Liver (tissue), 8 donors: ENCODE measurements at regions not wholly inside any gene's neighbourhood (a gene's known extent, or its start where the extent isn't known, plus 50 kb on each side); places are given as distances from the start of the nearest gene placed in this dataset.

Source experiments
- DNase-seq: peaks from one replicate; pipeline ENCODE4 v3.0.0-alpha.2; 2017; ENCODE audit warnings: low spot score
- H3K27ac ChIP-seq, 2 donors: one replicate each; pipeline ENCODE4 v1.7.0; 2013; ENCODE audit warnings: inconsistent platforms in 2 of 2, low read length in 2 of 2, control low read depth in 1 of 2, low read depth in 1 of 2, mild to moderate bottlenecking in 1 of 2
- H3K27me3 ChIP-seq, 4 donors: one replicate each; pipeline versions ENCODE4 v1.6.1 to v1.7.0; 2013; ENCODE audit warnings: low read length in 3 of 4, inconsistent platforms in 1 of 4, mild to moderate bottlenecking in 1 of 4, moderate library complexity in 1 of 4; ENCODE audit not compliant: control insufficient read depth in 4 of 4, insufficient read depth in 4 of 4
- H3K36me3 ChIP-seq, 4 donors: one replicate each; pipeline versions ENCODE4 v1.6.1 to v1.7.0; 2013; ENCODE audit warnings: low read length in 3 of 4, mild to moderate bottlenecking in 3 of 4, low read depth in 1 of 4, moderate library complexity in 1 of 4; ENCODE audit not compliant: control insufficient read depth in 4 of 4, insufficient read depth in 3 of 4
- H3K4me1 ChIP-seq, 4 donors: one replicate each; pipeline versions ENCODE4 v1.6.1 to v1.7.0; 2013; ENCODE audit warnings: low read length in 3 of 4, mild to moderate bottlenecking in 3 of 4, moderate library complexity in 1 of 4; ENCODE audit not compliant: control insufficient read depth in 4 of 4, insufficient read depth in 4 of 4
- H3K4me3 ChIP-seq, 3 donors: one replicate each; pipeline versions ENCODE4 v1.6.1 to v1.7.0; 2013; ENCODE audit warnings: low read length in 3 of 3, control low read depth in 1 of 3, low read depth in 1 of 3, mild to moderate bottlenecking in 1 of 3
- H3K9ac ChIP-seq, 2 donors: one replicate each; pipeline ENCODE4 v1.7.0; 2013; ENCODE audit warnings: low read length in 2 of 2, mild to moderate bottlenecking in 2 of 2, moderate library complexity in 2 of 2, control low read depth in 1 of 2, low read depth in 1 of 2
- H3K9me3 ChIP-seq, 4 donors: one replicate each; pipeline versions ENCODE4 v1.6.1 to v1.7.0; 2013; ENCODE audit warnings: low read length in 3 of 4; ENCODE audit not compliant: control insufficient read depth in 4 of 4
- EGR1 ChIP-seq, 2 donors: IDR thresholded peaks; 2 replicates each; pipeline ENCODE4 v1.6.1; 2016 to 2018; ENCODE audit warnings: antibody characterized with exemption in 2 of 2, low read depth in 2 of 2
- FOXA1 ChIP-seq: IDR thresholded peaks from 2 replicates; pipeline ENCODE4 v1.6.1; 2016; ENCODE audit warnings: antibody characterized with exemption
- FOXA2 ChIP-seq: IDR thresholded peaks from 2 replicates; pipeline ENCODE4 v1.6.1; 2016; ENCODE audit warnings: antibody characterized with exemption
- GABPA ChIP-seq, 2 donors: IDR thresholded peaks in 1 of 2; conservative IDR thresholded peaks in 1 of 2; 2 replicates each; pipeline ENCODE4 v1.6.1; 2016; ENCODE audit warnings: antibody characterized with exemption in 2 of 2, mild to moderate bottlenecking in 1 of 2, moderate library complexity in 1 of 2
- HNF4A ChIP-seq, 2 donors: conservative IDR thresholded peaks; 2 replicates each; pipeline ENCODE4 v1.6.1; 2016; ENCODE audit warnings: antibody characterized with exemption in 2 of 2, mild to moderate bottlenecking in 2 of 2
- HNF4G ChIP-seq: IDR thresholded peaks from 2 replicates; pipeline ENCODE4 v1.6.1; 2016; ENCODE audit warnings: antibody characterized with exemption
- JUND ChIP-seq, 2 donors: IDR thresholded peaks; 2 replicates each; pipeline ENCODE4 v1.6.1; 2016; ENCODE audit warnings: antibody characterized with exemption in 2 of 2
- MAX ChIP-seq: IDR thresholded peaks from 2 replicates; pipeline ENCODE4 v1.6.1; 2016; ENCODE audit warnings: antibody characterized with exemption
- NR2F2 ChIP-seq: IDR thresholded peaks from 2 replicates; pipeline ENCODE4 v1.6.1; 2016; ENCODE audit warnings: antibody characterized with exemption
- RAD21 ChIP-seq, 2 donors: IDR thresholded peaks; 2 replicates each; pipeline ENCODE4 v1.6.1; 2016; ENCODE audit warnings: antibody characterized with exemption in 2 of 2, mild to moderate bottlenecking in 2 of 2
- RXRA ChIP-seq, 2 donors: IDR thresholded peaks; 2 replicates each; pipeline ENCODE4 v1.6.1; 2017 to 2018; ENCODE audit warnings: antibody characterized with exemption in 2 of 2, mild to moderate bottlenecking in 1 of 2
- SP1 ChIP-seq: IDR thresholded peaks from 2 replicates; pipeline ENCODE4 v1.6.1; 2018; ENCODE audit warnings: antibody characterized with exemption, mild to moderate bottlenecking
- TAF1 ChIP-seq: conservative IDR thresholded peaks from 2 replicates; pipeline ENCODE4 v1.6.1; 2016; ENCODE audit warnings: antibody characterized with exemption, mild to moderate bottlenecking
- YY1 ChIP-seq: IDR thresholded peaks from 2 replicates; pipeline ENCODE4 v1.6.1; 2016; ENCODE audit warnings: antibody characterized with exemption, mild to moderate bottlenecking
- ZBTB33 ChIP-seq: IDR thresholded peaks from 2 replicates; pipeline ENCODE4 v1.6.1; 2016; ENCODE audit warnings: antibody characterized with exemption
- WGBS: extraction: QIAGEN DNeasy Blood & Tissue Kit; methylation state at CpG from one replicate; pipeline ENCODE4 v1.1.7; 2013; 5-methylcytosine and 5-hydroxymethylcytosine counted together
- TF ChIP-seq, protein P1 (sequence below): IDR thresholded peaks from 2 replicates; pipeline ENCODE4 v1.6.1; 2016; ENCODE audit warnings: antibody characterized with exemption, mild to moderate bottlenecking
- TF ChIP-seq, protein P2 (sequence below): IDR thresholded peaks from 2 replicates; pipeline ENCODE4 v1.6.1; 2016; ENCODE audit warnings: antibody characterized with exemption
- TF ChIP-seq, protein P3 (sequence below): fragments of 150-350 bp; IDR thresholded peaks from 2 replicates; pipeline ENCODE4 v1.5.1; 2017; ENCODE audit warnings: improper control_type of control experiment, low read depth, low read length; ENCODE audit not compliant: missing input control
- donor health status: healthy.
- donor health status: healthy.
- donor health status: healthy.
- donor health status: healthy.
- donor health status: healthy.

DNA sequence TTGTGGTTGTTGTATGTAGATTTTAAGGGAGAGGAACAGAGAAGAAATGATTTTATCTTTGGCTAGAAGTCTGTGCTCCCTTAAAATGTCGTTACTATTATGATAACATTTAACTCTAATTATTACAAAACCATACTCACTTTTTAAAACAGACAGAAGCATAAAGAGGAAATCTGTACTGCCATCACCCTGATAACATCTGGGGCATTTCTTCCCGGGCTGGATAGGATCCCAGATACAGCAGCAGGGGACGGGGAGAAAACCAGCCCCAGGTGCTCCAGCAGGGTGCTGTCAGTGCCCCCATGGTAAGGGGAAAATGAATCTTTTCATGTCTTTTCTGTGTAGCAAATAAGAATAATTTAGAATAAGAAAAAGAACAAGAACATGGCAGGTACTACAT lies 139.4 kb upstream of the IRX6 start:
- WGBS, result 32% methylated on average over 3 of the region's 3 CpGs
- Histone ChIP-seq H3K36me3 (no peaks in the 10 kb centered on the region), H3K9me3 (no peaks in the 10 kb centered on the region), H3K4me1 (no peaks in the 10 kb centered on the region), H3K27ac (no peak overlapping the region), H3K4me3 (no peak overlapping the region), H3K27me3 (peaks cover 0 to 5% (median 0%) of the 10 kb centered on the region in 4 donors), H3K9ac (no peak overlapping the region)
- DNase-seq, result no peak
- TF ChIP-seq HNF4A (conservative IDR thresholded peaks at IDR 0.05) (no peak), ZBTB33 (no peak), HNF4G (no peak), JUND (IDR thresholded peaks at IDR 0.05) (no peak), EGR1 (IDR thresholded peaks at IDR 0.05; ENCODE audit: low read depth in 2 of 2) (no peak), NR2F2 (no peak), RAD21 (IDR thresholded peaks at IDR 0.05) (no peak), MAX (no peak), YY1 (no peak), FOXA1 (no peak), RXRA (IDR thresholded peaks at IDR 0.05) (no peak), TAF1 (no peak), FOXA2 (no peak), SP1 (no peak), GABPA (IDR thresholded peaks at IDR 0.05 in 1 of 2, conservative IDR thresholded peaks at IDR 0.05 in 1 of 2) (no peak)
- TF ChIP-seq, protein P1, sequence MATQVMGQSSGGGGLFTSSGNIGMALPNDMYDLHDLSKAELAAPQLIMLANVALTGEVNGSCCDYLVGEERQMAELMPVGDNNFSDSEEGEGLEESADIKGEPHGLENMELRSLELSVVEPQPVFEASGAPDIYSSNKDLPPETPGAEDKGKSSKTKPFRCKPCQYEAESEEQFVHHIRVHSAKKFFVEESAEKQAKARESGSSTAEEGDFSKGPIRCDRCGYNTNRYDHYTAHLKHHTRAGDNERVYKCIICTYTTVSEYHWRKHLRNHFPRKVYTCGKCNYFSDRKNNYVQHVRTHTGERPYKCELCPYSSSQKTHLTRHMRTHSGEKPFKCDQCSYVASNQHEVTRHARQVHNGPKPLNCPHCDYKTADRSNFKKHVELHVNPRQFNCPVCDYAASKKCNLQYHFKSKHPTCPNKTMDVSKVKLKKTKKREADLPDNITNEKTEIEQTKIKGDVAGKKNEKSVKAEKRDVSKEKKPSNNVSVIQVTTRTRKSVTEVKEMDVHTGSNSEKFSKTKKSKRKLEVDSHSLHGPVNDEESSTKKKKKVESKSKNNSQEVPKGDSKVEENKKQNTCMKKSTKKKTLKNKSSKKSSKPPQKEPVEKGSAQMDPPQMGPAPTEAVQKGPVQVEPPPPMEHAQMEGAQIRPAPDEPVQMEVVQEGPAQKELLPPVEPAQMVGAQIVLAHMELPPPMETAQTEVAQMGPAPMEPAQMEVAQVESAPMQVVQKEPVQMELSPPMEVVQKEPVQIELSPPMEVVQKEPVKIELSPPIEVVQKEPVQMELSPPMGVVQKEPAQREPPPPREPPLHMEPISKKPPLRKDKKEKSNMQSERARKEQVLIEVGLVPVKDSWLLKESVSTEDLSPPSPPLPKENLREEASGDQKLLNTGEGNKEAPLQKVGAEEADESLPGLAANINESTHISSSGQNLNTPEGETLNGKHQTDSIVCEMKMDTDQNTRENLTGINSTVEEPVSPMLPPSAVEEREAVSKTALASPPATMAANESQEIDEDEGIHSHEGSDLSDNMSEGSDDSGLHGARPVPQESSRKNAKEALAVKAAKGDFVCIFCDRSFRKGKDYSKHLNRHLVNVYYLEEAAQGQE, result no peak
- TF ChIP-seq, protein P2, sequence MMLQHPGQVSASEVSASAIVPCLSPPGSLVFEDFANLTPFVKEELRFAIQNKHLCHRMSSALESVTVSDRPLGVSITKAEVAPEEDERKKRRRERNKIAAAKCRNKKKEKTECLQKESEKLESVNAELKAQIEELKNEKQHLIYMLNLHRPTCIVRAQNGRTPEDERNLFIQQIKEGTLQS, result no peak
- TF ChIP-seq, protein P3, sequence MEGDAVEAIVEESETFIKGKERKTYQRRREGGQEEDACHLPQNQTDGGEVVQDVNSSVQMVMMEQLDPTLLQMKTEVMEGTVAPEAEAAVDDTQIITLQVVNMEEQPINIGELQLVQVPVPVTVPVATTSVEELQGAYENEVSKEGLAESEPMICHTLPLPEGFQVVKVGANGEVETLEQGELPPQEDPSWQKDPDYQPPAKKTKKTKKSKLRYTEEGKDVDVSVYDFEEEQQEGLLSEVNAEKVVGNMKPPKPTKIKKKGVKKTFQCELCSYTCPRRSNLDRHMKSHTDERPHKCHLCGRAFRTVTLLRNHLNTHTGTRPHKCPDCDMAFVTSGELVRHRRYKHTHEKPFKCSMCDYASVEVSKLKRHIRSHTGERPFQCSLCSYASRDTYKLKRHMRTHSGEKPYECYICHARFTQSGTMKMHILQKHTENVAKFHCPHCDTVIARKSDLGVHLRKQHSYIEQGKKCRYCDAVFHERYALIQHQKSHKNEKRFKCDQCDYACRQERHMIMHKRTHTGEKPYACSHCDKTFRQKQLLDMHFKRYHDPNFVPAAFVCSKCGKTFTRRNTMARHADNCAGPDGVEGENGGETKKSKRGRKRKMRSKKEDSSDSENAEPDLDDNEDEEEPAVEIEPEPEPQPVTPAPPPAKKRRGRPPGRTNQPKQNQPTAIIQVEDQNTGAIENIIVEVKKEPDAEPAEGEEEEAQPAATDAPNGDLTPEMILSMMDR, result no peak
